C4-2B (cell line): ENCODE measurements at regions not wholly inside any gene's neighbourhood (a gene's known extent, or its start where the extent isn't known, plus 50 kb on each side); places are given as distances from the start of the nearest gene placed in this dataset.

Experiments used
- ZFX ChIP-seq: fragments of 450-650 bp; IDR thresholded peaks from 2 replicates; pipeline ENCODE4 v1.6.1; 2017
- TF ChIP-seq, protein P1 (sequence below): fragments of 450-650 bp; conservative IDR thresholded peaks from 2 replicates; pipeline ENCODE4 v1.5.1; 2017; ENCODE audit warnings: mild to moderate bottlenecking

- TF ChIP-seq, protein P1, sequence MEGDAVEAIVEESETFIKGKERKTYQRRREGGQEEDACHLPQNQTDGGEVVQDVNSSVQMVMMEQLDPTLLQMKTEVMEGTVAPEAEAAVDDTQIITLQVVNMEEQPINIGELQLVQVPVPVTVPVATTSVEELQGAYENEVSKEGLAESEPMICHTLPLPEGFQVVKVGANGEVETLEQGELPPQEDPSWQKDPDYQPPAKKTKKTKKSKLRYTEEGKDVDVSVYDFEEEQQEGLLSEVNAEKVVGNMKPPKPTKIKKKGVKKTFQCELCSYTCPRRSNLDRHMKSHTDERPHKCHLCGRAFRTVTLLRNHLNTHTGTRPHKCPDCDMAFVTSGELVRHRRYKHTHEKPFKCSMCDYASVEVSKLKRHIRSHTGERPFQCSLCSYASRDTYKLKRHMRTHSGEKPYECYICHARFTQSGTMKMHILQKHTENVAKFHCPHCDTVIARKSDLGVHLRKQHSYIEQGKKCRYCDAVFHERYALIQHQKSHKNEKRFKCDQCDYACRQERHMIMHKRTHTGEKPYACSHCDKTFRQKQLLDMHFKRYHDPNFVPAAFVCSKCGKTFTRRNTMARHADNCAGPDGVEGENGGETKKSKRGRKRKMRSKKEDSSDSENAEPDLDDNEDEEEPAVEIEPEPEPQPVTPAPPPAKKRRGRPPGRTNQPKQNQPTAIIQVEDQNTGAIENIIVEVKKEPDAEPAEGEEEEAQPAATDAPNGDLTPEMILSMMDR = no peak
- no peak for TF ChIP-seq ZFX
These were observed 96.9 kb downstream of the XRCC2 start for GRCh38 chr7:152579070-152579469.
